ENCODE measurements at regions not wholly inside any gene's neighbourhood (a gene's known extent, or its start where the extent isn't known, plus 50 kb on each side); places are given as distances from the start of the nearest gene placed in this dataset.

- ChIA-PET CTCF (interaction anchor here (1.0 kb wide), 1 partner anchor 17 kb away, joined by 3 read pairs; no protein-coding TSS in a partner anchor), POLR2A (no interaction called here)
- no peak for FAIRE-seq
Measured at GRCh38 chr17:70297397-70297796, 128.1 kb downstream of the KCNJ2 start.

DNA sequence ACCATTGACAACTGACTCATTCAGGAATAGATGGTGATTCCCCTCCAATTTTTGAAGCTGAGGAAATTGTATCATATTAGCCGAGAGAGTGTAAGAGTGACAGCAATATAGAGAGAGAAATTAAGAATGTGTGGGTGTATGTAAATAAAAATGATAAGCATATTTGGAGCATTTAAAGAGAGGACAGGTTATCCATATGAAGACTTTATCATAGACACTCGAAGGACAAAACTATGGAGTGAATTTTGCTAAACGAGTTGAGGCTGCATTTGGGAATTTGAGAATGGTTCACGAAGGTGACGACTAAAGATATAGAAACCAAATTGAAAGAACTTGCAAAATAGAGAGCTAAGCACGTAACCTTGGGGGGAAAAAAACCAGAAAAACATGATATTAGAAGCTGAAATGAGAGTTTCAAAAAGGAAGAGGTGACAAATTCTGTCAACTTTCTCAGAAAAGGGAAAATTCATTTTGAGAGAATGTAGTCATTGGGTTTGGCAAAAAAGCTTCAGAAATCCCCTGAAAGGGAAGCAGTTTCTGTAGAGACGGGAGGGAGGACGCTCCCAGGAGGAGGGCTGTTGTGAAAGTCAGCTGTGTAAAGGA is 129.7 kb downstream of the KCNJ2 start:
- WGBS (ENCODE audit: missing lambda C conversion rate) = 56% methylated on average over 8 of the region's 8 CpGs
- Histone ChIP-seq H3K27ac (no peak overlapping the region), H3K9me3 (peaks cover 4% of the 10 kb centered on the region; the same call in 1 of the 3 replicates), H3K4me3 (no peak overlapping the region), H3K4me1 (no peaks in the 10 kb centered on the region), H3K4me2 (no peak overlapping the region)
- no peak for TF ChIP-seq MAX (IDR thresholded peaks at IDR 0.05)
- TF ChIP-seq RCOR1 (IDR thresholded peaks at IDR 0.05; ENCODE audit: low read depth, low read length) = no peak
- no peak for TF ChIP-seq NFE2L2 (conservative IDR thresholded peaks at IDR 0.05; ENCODE audit: low read length)
- no peak for TF ChIP-seq JUN (IDR thresholded peaks at IDR 0.05)
- no peak for TF ChIP-seq MAZ (IDR thresholded peaks at IDR 0.05; ENCODE audit: borderline replicate concordance, low read depth, low read length)
- TF ChIP-seq POLR2A (IDR thresholded peaks at IDR 0.05; ENCODE audit: low read length) = no peak
- TF ChIP-seq ZNF302 (CRISPR knock-in tag; IDR thresholded peaks at IDR 0.05) = no peak
- no peak for TF ChIP-seq EP300 (IDR thresholded peaks at IDR 0.05)
- no peak for TF ChIP-seq HOXB13 (CRISPR knock-in tag; IDR thresholded peaks at IDR 0.05; ENCODE audit: low read depth)
- no peak for TF ChIP-seq EHMT2 (IDR thresholded peaks at IDR 0.05; ENCODE audit: low read depth)
- CTCF ChIA-PET = no interaction called here
- ATAC-seq (no peak), FAIRE-seq (no peak), DNase-seq (ENCODE audit: low read depth in 1 of 2, low spot score in 1 of 2) (no peak)
- POLR2A ChIA-PET = no interaction called here

More at GRCh38 chr17:70297397-70297796, 128.1 kb downstream of the KCNJ2 start:
- TF ChIP-seq SMC3 (IDR thresholded peaks at IDR 0.05) = no peak
- TF ChIP-seq GATA3 (IDR thresholded peaks at IDR 0.05; ENCODE audit: borderline replicate concordance) = no peak
- TF ChIP-seq POLR2A (IDR thresholded peaks at IDR 0.05; ENCODE audit: low read length) = no peak
- no peak for TF ChIP-seq ATOH8 (CRISPR knock-in tag; IDR thresholded peaks at IDR 0.05; ENCODE audit: low read depth)
- no peak for TF ChIP-seq EHF (CRISPR knock-in tag; IDR thresholded peaks at IDR 0.05)
- no peak for TF ChIP-seq MAZ (IDR thresholded peaks at IDR 0.05; ENCODE audit: borderline replicate concordance, low read depth, low read length)
- no peak for TF ChIP-seq CHD4 (IDR thresholded peaks at IDR 0.05; ENCODE audit: borderline replicate concordance)
- TF ChIP-seq PBX3 (IDR thresholded peaks at IDR 0.05) = no peak
- no peak for TF ChIP-seq USF2 (IDR thresholded peaks at IDR 0.05)
- no peak for TF ChIP-seq RFX5 (IDR thresholded peaks at IDR 0.05)
- no peak for TF ChIP-seq FOSL2 (IDR thresholded peaks at IDR 0.05)
- TF ChIP-seq FOSL2 (CRISPR knock-in tag; IDR thresholded peaks at IDR 0.05) = no peak
- TF ChIP-seq ZSCAN20 (CRISPR knock-in tag; IDR thresholded peaks at IDR 0.05) = no peak
- no peak for TF ChIP-seq RARB (CRISPR knock-in tag; IDR thresholded peaks at IDR 0.05)
- TF ChIP-seq HOXB5 (CRISPR knock-in tag; IDR thresholded peaks at IDR 0.05) = no peak
- no peak overlapping the region for H3K4me2 ChIP-seq
- no peak overlapping the region for H3K4me3 ChIP-seq
- no peak overlapping the region for H3K27ac ChIP-seq
- ATAC-seq = no peak
- no peak for DNase-seq (ENCODE audit: low read depth in 1 of 2, low spot score in 1 of 2)
- peaks cover 4% of the 10 kb centered on the region; the same call in 1 of the 3 replicates for H3K9me3 ChIP-seq
- WGBS (ENCODE audit: missing lambda C conversion rate) = 10% methylated on average over 2 of the region's 2 CpGs
- H3K4me1 ChIP-seq = no peaks in the 10 kb centered on the region
